CD4-positive, CD25-positive, alpha-beta regulatory T cell (primary cell): ENCODE measurements at regions not wholly inside any gene's neighbourhood (a gene's known extent, or its start where the extent isn't known, plus 50 kb on each side); places are given as distances from the start of the nearest gene placed in this dataset.
"Not testable (repeated sequence)": the region's sequence is repeated elsewhere in the genome, so short reads cannot be mapped to it uniquely, and the experiment has no call there.

Experiments
- ATAC-seq, 2 donors: fragments of 150-1000 bp; cut with Tn5 transposase; one replicate each; pipeline ENCODE4 v1.10.0; 2021; ENCODE audit warnings: low read depth in 2 of 2, moderate number of reproducible peaks in 2 of 2, moderate library complexity in 1 of 2
- DNase-seq, 3 donors: peaks; one replicate each; pipeline versions ENCODE4 v3.0.0 to v3.0.0-alpha.2; 2012 to 2022; ENCODE audit warnings: mixed read lengths in 1 of 3
- H3K27ac ChIP-seq: one replicate; pipeline ENCODE4 v1.7.0; 2013; ENCODE audit warnings: mild to moderate bottlenecking, low read length; ENCODE audit not compliant: insufficient read depth, poor library complexity, severe bottlenecking
- H3K27me3 ChIP-seq: one replicate; pipeline ENCODE4 v1.7.0; 2013; ENCODE audit warnings: low read length; ENCODE audit not compliant: control insufficient read depth, insufficient read depth
- H3K36me3 ChIP-seq: one replicate; pipeline ENCODE4 v1.7.0; 2013; ENCODE audit warnings: mild to moderate bottlenecking, low read length, moderate library complexity; ENCODE audit not compliant: control insufficient read depth, insufficient read depth
- H3K4me1 ChIP-seq: 2 replicates; pipeline ENCODE4 v1.7.0; 2013; ENCODE audit warnings: mild to moderate bottlenecking, low read length; ENCODE audit not compliant: insufficient read depth, control insufficient read depth, poor library complexity, severe bottlenecking
- H3K4me3 ChIP-seq: one replicate; pipeline ENCODE4 v1.7.0; 2013; ENCODE audit warnings: low read depth, mild to moderate bottlenecking, low read length, moderate library complexity
- H3K9me3 ChIP-seq, 2 experiments: 1 replicate in 1 of 2; 2 replicates in 1 of 2; pipeline ENCODE4 v1.7.0; 2013; ENCODE audit warnings: low read length in 2 of 2, mild to moderate bottlenecking in 1 of 2, moderate library complexity in 1 of 2; ENCODE audit not compliant: control insufficient read depth in 2 of 2
- H3K27ac Mint-ChIP-seq, 3 donors: one replicate each; pipeline ENCODE4 v1.8.0; 2020 to 2022; ENCODE audit warnings: mild to moderate bottlenecking in 3 of 3, mixed read lengths in 3 of 3, moderate library complexity in 2 of 3
- H3K27me3 Mint-ChIP-seq: one replicate; pipeline ENCODE4 v1.8.0; 2022; ENCODE audit warnings: mild to moderate bottlenecking, mixed read lengths
- H3K36me3 Mint-ChIP-seq: one replicate; pipeline ENCODE4 v1.8.0; 2020; ENCODE audit warnings: mixed read lengths
- H3K4me1 Mint-ChIP-seq, 4 donors: one replicate each; pipeline ENCODE4 v1.8.0; 2020 to 2022; ENCODE audit warnings: mixed read lengths in 4 of 4, mild to moderate bottlenecking in 1 of 4
- H3K4me3 Mint-ChIP-seq, 4 donors: one replicate each; pipeline ENCODE4 v1.8.0; 2020 to 2022; ENCODE audit warnings: mild to moderate bottlenecking in 4 of 4, mixed read lengths in 4 of 4, moderate library complexity in 3 of 4
- H3K9me3 Mint-ChIP-seq, 7 donors: one replicate each; pipeline ENCODE4 v1.8.0; 2020 to 2022; ENCODE audit warnings: mixed read lengths in 7 of 7, mild to moderate bottlenecking in 3 of 7, moderate library complexity in 2 of 7

GRCh38 chr11:49365375-49365774 lies 157.0 kb upstream of the FOLH1 start:
- not testable (repeated sequence) for DNase-seq

GRCh38 chr11:49362994-49363393 lies 154.6 kb upstream of the FOLH1 start:
- not testable (repeated sequence) for H3K4me1 ChIP-seq, H3K27ac Mint-ChIP-seq, H3K9me3 ChIP-seq, H3K4me1 Mint-ChIP-seq, ATAC-seq, H3K27me3 Mint-ChIP-seq, H3K36me3 Mint-ChIP-seq, H3K4me3 Mint-ChIP-seq, H3K4me3 ChIP-seq, H3K27ac ChIP-seq, DNase-seq, H3K36me3 ChIP-seq, H3K27me3 ChIP-seq
- H3K9me3 Mint-ChIP-seq, result peaks cover 0 to 14% (median 3%) of the 10 kb centered on the region in 7 donors

More at GRCh38 chr11:49365375-49365774, 157.0 kb upstream of the FOLH1 start:
- not testable (repeated sequence) for H3K9me3 Mint-ChIP-seq, H3K36me3 Mint-ChIP-seq, H3K27ac Mint-ChIP-seq, H3K4me1 Mint-ChIP-seq, H3K9me3 ChIP-seq, H3K36me3 ChIP-seq, H3K4me1 ChIP-seq, H3K27me3 Mint-ChIP-seq, H3K27ac ChIP-seq, H3K4me3 ChIP-seq, H3K27me3 ChIP-seq, H3K4me3 Mint-ChIP-seq, ATAC-seq

- H3K4me1 Mint-ChIP-seq, H3K27me3 ChIP-seq, H3K9me3 ChIP-seq, DNase-seq, H3K27me3 Mint-ChIP-seq, H3K27ac Mint-ChIP-seq, ATAC-seq, H3K4me1 ChIP-seq, H3K4me3 Mint-ChIP-seq, H3K27ac ChIP-seq, H3K36me3 Mint-ChIP-seq, H3K36me3 ChIP-seq, H3K4me3 ChIP-seq: not testable (repeated sequence)
- peaks cover 0 to 11% (median 2%) of the 10 kb centered on the region in 7 donors for H3K9me3 Mint-ChIP-seq
Measured at GRCh38 chr11:49354536-49354935, 146.1 kb upstream of the FOLH1 start.

GRCh38 chr11:49352868-49353267 lies 144.5 kb upstream of the FOLH1 start:
- H3K4me3 Mint-ChIP-seq, H3K27ac ChIP-seq, H3K27ac Mint-ChIP-seq, H3K27me3 Mint-ChIP-seq, H3K36me3 ChIP-seq, ATAC-seq, H3K4me1 ChIP-seq, H3K4me3 ChIP-seq, DNase-seq, H3K9me3 Mint-ChIP-seq, H3K36me3 Mint-ChIP-seq, H3K4me1 Mint-ChIP-seq, H3K9me3 ChIP-seq, H3K27me3 ChIP-seq: not testable (repeated sequence)

GRCh38 chr11:49346627-49347026 lies 138.2 kb upstream of the FOLH1 start:
- not testable (repeated sequence) for DNase-seq, H3K9me3 ChIP-seq, ATAC-seq, H3K27me3 Mint-ChIP-seq, H3K4me1 Mint-ChIP-seq, H3K27ac Mint-ChIP-seq, H3K9me3 Mint-ChIP-seq, H3K36me3 Mint-ChIP-seq, H3K36me3 ChIP-seq, H3K4me1 ChIP-seq, H3K4me3 Mint-ChIP-seq, H3K4me3 ChIP-seq, H3K27me3 ChIP-seq, H3K27ac ChIP-seq

GRCh38 chr11:49328485-49329186 lies 120.2 kb upstream of the FOLH1 start:
- H3K9me3 Mint-ChIP-seq, result peaks cover 0 to 12% (median 5%) of the 10 kb centered on the region in 7 donors
- DNase-seq, H3K36me3 ChIP-seq, H3K27ac ChIP-seq, H3K4me3 Mint-ChIP-seq, H3K36me3 Mint-ChIP-seq, H3K9me3 ChIP-seq, H3K27me3 ChIP-seq, H3K4me1 ChIP-seq, H3K27ac Mint-ChIP-seq, ATAC-seq, H3K27me3 Mint-ChIP-seq, H3K4me1 Mint-ChIP-seq, H3K4me3 ChIP-seq: not testable (repeated sequence)

- H3K27ac Mint-ChIP-seq, H3K36me3 Mint-ChIP-seq, H3K4me3 ChIP-seq, H3K36me3 ChIP-seq, H3K4me1 Mint-ChIP-seq, H3K27me3 Mint-ChIP-seq, DNase-seq, H3K4me3 Mint-ChIP-seq, ATAC-seq, H3K27ac ChIP-seq, H3K4me1 ChIP-seq, H3K27me3 ChIP-seq, H3K9me3 ChIP-seq: not testable (repeated sequence)
- peaks cover 0 to 12% (median 5%) of the 10 kb centered on the region in 7 donors for H3K9me3 Mint-ChIP-seq
Measured at GRCh38 chr11:49327766-49328165, 119.4 kb upstream of the FOLH1 start.

- H3K4me1 ChIP-seq, ATAC-seq, H3K36me3 ChIP-seq, H3K9me3 ChIP-seq, H3K4me3 ChIP-seq, H3K27me3 Mint-ChIP-seq, DNase-seq, H3K4me3 Mint-ChIP-seq, H3K27ac ChIP-seq, H3K4me1 Mint-ChIP-seq, H3K36me3 Mint-ChIP-seq, H3K27ac Mint-ChIP-seq, H3K27me3 ChIP-seq: not testable (repeated sequence)
- H3K9me3 Mint-ChIP-seq, result peaks cover 0 to 12% (median 4%) of the 10 kb centered on the region in 7 donors
Measured at GRCh38 chr11:49326651-49327050, 118.2 kb upstream of the FOLH1 start.
